ENCODE measurements at regions not wholly inside any gene's neighbourhood (a gene's known extent, or its start where the extent isn't known, plus 50 kb on each side); places are given as distances from the start of the nearest gene placed in this dataset.

- no peaks in the 10 kb centered on the region for H4K20me1 ChIP-seq (ENCODE audit: insufficient read depth, low read length)
- H3K4me1 ChIP-seq (ENCODE audit: control insufficient read depth in 1 of 2, insufficient read depth in 2 of 2, low read length in 2 of 2) = peaks cover 6 to 8% of the 10 kb centered on the region in 2 donors
- intact Hi-C loops (cut with micrococcal nuclease) = no loop called here
- no peak overlapping the region for H3K4me2 ChIP-seq (replicated peaks; ENCODE audit: extremely low read depth, low read length, poor library complexity, severe bottlenecking)
- H3K79me2 ChIP-seq (ENCODE audit: insufficient read depth, low read length) = no peaks in the 10 kb centered on the region
- no peak overlapping the region for H2AFZ ChIP-seq (ENCODE audit: insufficient read depth, low read depth, low read length, poor library complexity, severe bottlenecking)
- no peak for DNase-seq
- no peak overlapping the region for H3K9ac ChIP-seq (ENCODE audit: insufficient read depth, low read length, poor library complexity, severe bottlenecking)
- WGBS (ENCODE audit: insufficient coverage) = 83% methylated on average over 1 of the region's 1 CpG
- no peaks in the 10 kb centered on the region for H3K9me3 ChIP-seq (replicated peaks in 1 of 2; ENCODE audit: control insufficient read depth in 1 of 2, insufficient read depth in 1 of 2, low read length in 2 of 2)
- H3K27ac Mint-ChIP-seq = no peak overlapping the region
- TF ChIP-seq CTCF (IDR thresholded peaks at IDR 0.05) = no peak
- H3K4me3 ChIP-seq (replicated peaks in 1 of 3; ENCODE audit: low read depth in 2 of 3, low read length in 3 of 3) = no peak overlapping the region
- no peaks in the 10 kb centered on the region for H3K36me3 ChIP-seq (replicated peaks in 1 of 2; ENCODE audit: control insufficient read depth in 1 of 2, insufficient read depth in 2 of 2, low read length in 2 of 2)
- no peak overlapping the region for H3K4me3 Mint-ChIP-seq
- no peaks in the 10 kb centered on the region for H3K36me3 Mint-ChIP-seq
- peaks cover 8 to 29% (median 17%) of the 10 kb centered on the region in 3 donors for H3K27me3 Mint-ChIP-seq (ENCODE audit: low read depth in 3 of 3)
- H3K9me3 Mint-ChIP-seq = peaks cover 0 to 2% (median 0%) of the 10 kb centered on the region in 7 donors
- H3K27me3 ChIP-seq (ENCODE audit: control insufficient read depth in 2 of 2, insufficient read depth in 2 of 2, low read length in 2 of 2) = no peaks in the 10 kb centered on the region
- peaks cover 14% of the 10 kb centered on the region for H3K4me1 Mint-ChIP-seq
- H3K27ac ChIP-seq (ENCODE audit: low read depth in 1 of 2, low read length in 2 of 2) = no peak overlapping the region
Measured at GRCh38 chr2:217715484-217715883, 287.3 kb downstream of the TNS1 start.

- no peak for TF ChIP-seq CTCF (IDR thresholded peaks at IDR 0.05)
- peak; percentile 21 to 48 (median 25) for DNase-seq
- no peaks in the 10 kb centered on the region for H3K36me3 Mint-ChIP-seq
- Histone ChIP-seq H4K20me1 (ENCODE audit: insufficient read depth, low read length) (no peaks in the 10 kb centered on the region), H3K79me2 (ENCODE audit: insufficient read depth, low read length) (no peaks in the 10 kb centered on the region), H3K27me3 (ENCODE audit: control insufficient read depth in 2 of 2, insufficient read depth in 2 of 2, low read length in 2 of 2) (no peaks in the 10 kb centered on the region), H2AFZ (ENCODE audit: insufficient read depth, low read depth, low read length, poor library complexity, severe bottlenecking) (no peak overlapping the region), H3K9me3 (replicated peaks in 1 of 2; ENCODE audit: control insufficient read depth in 1 of 2, insufficient read depth in 1 of 2, low read length in 2 of 2) (no peaks in the 10 kb centered on the region), H3K36me3 (replicated peaks in 1 of 2; ENCODE audit: control insufficient read depth in 1 of 2, insufficient read depth in 2 of 2, low read length in 2 of 2) (no peaks in the 10 kb centered on the region), H3K4me1 (ENCODE audit: control insufficient read depth in 1 of 2, insufficient read depth in 2 of 2, low read length in 2 of 2) (peaks cover 6 to 8% of the 10 kb centered on the region in 2 donors), H3K9ac (ENCODE audit: insufficient read depth, low read length, poor library complexity, severe bottlenecking) (no peak overlapping the region), H3K4me3 (replicated peaks in 1 of 3; ENCODE audit: low read depth in 2 of 3, low read length in 3 of 3) (no peak overlapping the region), H3K27ac (ENCODE audit: low read depth in 1 of 2, low read length in 2 of 2) (no peak overlapping the region), H3K4me2 (replicated peaks; ENCODE audit: extremely low read depth, low read length, poor library complexity, severe bottlenecking) (no peak overlapping the region)
- peaks cover 18% of the 10 kb centered on the region for H3K4me1 Mint-ChIP-seq
- H3K27ac Mint-ChIP-seq = no peak overlapping the region
- peak overlapping the region in 1 of 2 donors; percentile 44 for H3K4me3 Mint-ChIP-seq
- H3K27me3 Mint-ChIP-seq (ENCODE audit: low read depth in 3 of 3) = peaks cover 8 to 27% (median 15%) of the 10 kb centered on the region in 3 donors
- peaks cover 0 to 2% (median 0%) of the 10 kb centered on the region in 7 donors for H3K9me3 Mint-ChIP-seq
- 3% methylated on average over 5 of the region's 10 CpGs for WGBS (ENCODE audit: insufficient coverage)
- intact Hi-C loops (cut with micrococcal nuclease) = loop anchor here (5.0 kb wide), 1 partner anchor 1032 kb away; no protein-coding TSS in a partner anchor
Measured at GRCh38 chr2:217714287-217714751, 288.5 kb downstream of the TNS1 start.

All from CD14-positive monocyte (primary cell).